ENCODE measurements at regions not wholly inside any gene's neighbourhood (a gene's known extent, or its start where the extent isn't known, plus 50 kb on each side); places are given as distances from the start of the nearest gene placed in this dataset.

GRCh38 chr2:190785334-190785733 is 95.3 kb upstream of the GLS start:
- no peak for DNase-seq

GRCh38 chr2:190786404-190787166 is 94.0 kb upstream of the GLS start:
- DNase-seq, result no peak

- DNase-seq, result no peak
These were observed 92.8 kb upstream of the GLS start for GRCh38 chr2:190787743-190788235.

GRCh38 chr2:190789074-190790004 is 91.3 kb upstream of the GLS start:
- no peak for DNase-seq

GRCh38 chr2:190791347-190791975 is 89.2 kb upstream of the GLS start:
- peak; percentile 69 for DNase-seq

- DNase-seq, result peak; percentile 44
These were observed 88.5 kb upstream of the GLS start for GRCh38 chr2:190791976-190792575.

- DNase-seq, result peak; percentile 46
These were observed 87.4 kb upstream of the GLS start for GRCh38 chr2:190792956-190793888.

- DNase-seq, result no peak
These were observed 86.2 kb upstream of the GLS start for GRCh38 chr2:190794377-190794776.

- DNase-seq, result peak; percentile 42
These were observed 85.8 kb upstream of the GLS start for GRCh38 chr2:190794790-190795189.

GRCh38 chr2:190795686-190796085 is 84.9 kb upstream of the GLS start:
- no peak for DNase-seq

- DNase-seq, result no peak
These were observed 80.6 kb upstream of the GLS start for GRCh38 chr2:190799999-190800398.

- no peak for DNase-seq
These were observed 80.1 kb upstream of the GLS start for GRCh38 chr2:190800528-190800927.

GRCh38 chr2:190802129-190802528 is 78.5 kb upstream of the GLS start:
- DNase-seq, result no peak

- no peak for DNase-seq
These were observed 77.9 kb upstream of the GLS start for GRCh38 chr2:190802626-190803209.

GRCh38 chr2:190804182-190804795 is 76.3 kb upstream of the GLS start:
- peak; percentile 33 for DNase-seq

GRCh38 chr2:190805126-190805525 is 75.5 kb upstream of the GLS start:
- no peak for DNase-seq

- no peak for DNase-seq
These were observed 74.8 kb upstream of the GLS start for GRCh38 chr2:190805843-190806242.

- no peak for DNase-seq
These were observed 72.7 kb upstream of the GLS start for GRCh38 chr2:190807886-190808285.

- DNase-seq, result no peak
These were observed 71.4 kb upstream of the GLS start for GRCh38 chr2:190809139-190809764.

All from fibroblast of skin of back (primary cell).